ENCODE measurements at regions not wholly inside any gene's neighbourhood (a gene's known extent, or its start where the extent isn't known, plus 50 kb on each side); places are given as distances from the start of the nearest gene placed in this dataset.

DNA sequence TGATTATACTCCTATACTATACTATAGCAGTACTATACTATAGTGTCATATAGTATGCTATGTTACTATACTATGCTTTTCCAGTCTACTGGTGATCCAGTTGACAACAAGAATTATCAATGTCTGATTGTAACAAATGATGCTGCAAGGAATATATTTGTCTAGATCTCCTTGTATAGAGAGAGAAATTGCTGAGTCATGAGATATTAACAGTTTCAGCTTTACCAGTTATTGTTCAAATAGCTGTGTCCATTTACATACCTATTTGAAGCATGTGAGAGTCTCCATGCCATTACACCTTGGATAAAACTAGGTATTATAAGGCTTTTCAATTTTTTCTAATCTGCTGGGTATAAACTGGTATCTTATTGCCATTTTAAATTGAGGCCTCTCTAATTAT, 136.4 kb upstream of the SKOR2 start:
- no peaks in the 10 kb centered on the region for H3K27me3 ChIP-seq
- peaks cover 16% of the 10 kb centered on the region for H3K4me1 ChIP-seq (ENCODE audit: low read depth)
- TF ChIP-seq, protein P1, sequence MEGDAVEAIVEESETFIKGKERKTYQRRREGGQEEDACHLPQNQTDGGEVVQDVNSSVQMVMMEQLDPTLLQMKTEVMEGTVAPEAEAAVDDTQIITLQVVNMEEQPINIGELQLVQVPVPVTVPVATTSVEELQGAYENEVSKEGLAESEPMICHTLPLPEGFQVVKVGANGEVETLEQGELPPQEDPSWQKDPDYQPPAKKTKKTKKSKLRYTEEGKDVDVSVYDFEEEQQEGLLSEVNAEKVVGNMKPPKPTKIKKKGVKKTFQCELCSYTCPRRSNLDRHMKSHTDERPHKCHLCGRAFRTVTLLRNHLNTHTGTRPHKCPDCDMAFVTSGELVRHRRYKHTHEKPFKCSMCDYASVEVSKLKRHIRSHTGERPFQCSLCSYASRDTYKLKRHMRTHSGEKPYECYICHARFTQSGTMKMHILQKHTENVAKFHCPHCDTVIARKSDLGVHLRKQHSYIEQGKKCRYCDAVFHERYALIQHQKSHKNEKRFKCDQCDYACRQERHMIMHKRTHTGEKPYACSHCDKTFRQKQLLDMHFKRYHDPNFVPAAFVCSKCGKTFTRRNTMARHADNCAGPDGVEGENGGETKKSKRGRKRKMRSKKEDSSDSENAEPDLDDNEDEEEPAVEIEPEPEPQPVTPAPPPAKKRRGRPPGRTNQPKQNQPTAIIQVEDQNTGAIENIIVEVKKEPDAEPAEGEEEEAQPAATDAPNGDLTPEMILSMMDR (IDR thresholded peaks at IDR 0.05; ENCODE audit: low read depth, low read length) = no peak
- no peak overlapping the region for H3K4me3 ChIP-seq
- H3K36me3 ChIP-seq = no peaks in the 10 kb centered on the region
- DNase-seq (ENCODE audit: low read depth in 1 of 2, low spot score in 1 of 2) = no peak
- no peaks in the 10 kb centered on the region for H3K9me3 ChIP-seq (ENCODE audit: low read depth)
- no peak overlapping the region for H3K27ac ChIP-seq

DNA sequence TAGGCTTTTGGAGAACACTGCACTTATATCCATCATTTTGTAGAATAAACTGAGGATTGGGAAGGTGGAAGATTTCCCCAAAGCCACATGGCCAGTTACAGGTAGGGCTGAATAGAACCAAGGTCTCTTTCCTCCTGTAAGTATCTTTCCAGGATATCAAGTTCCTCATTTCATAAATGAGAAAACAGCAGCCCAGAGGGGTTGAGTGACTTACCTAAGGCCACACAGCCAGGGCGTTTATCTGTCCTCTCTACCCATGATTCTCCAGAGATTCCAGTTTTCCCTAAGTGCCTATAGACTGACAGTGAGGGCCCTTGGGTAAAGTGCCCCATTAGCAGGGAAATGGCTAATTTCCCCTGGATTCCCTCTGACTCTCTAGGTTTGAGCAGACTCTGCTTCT, 132.3 kb upstream of the SKOR2 start:
- DNase-seq (ENCODE audit: low read depth in 1 of 2, low spot score in 1 of 2) = no peak
- Histone ChIP-seq H3K27ac (no peak overlapping the region), H3K4me1 (ENCODE audit: low read depth) (peaks cover 13% of the 10 kb centered on the region), H3K9me3 (ENCODE audit: low read depth) (no peaks in the 10 kb centered on the region), H3K4me3 (no peak overlapping the region), H3K36me3 (no peaks in the 10 kb centered on the region), H3K27me3 (no peaks in the 10 kb centered on the region)
- TF ChIP-seq, protein P1 (IDR thresholded peaks at IDR 0.05; ENCODE audit: low read depth, low read length) = no peak

DNA sequence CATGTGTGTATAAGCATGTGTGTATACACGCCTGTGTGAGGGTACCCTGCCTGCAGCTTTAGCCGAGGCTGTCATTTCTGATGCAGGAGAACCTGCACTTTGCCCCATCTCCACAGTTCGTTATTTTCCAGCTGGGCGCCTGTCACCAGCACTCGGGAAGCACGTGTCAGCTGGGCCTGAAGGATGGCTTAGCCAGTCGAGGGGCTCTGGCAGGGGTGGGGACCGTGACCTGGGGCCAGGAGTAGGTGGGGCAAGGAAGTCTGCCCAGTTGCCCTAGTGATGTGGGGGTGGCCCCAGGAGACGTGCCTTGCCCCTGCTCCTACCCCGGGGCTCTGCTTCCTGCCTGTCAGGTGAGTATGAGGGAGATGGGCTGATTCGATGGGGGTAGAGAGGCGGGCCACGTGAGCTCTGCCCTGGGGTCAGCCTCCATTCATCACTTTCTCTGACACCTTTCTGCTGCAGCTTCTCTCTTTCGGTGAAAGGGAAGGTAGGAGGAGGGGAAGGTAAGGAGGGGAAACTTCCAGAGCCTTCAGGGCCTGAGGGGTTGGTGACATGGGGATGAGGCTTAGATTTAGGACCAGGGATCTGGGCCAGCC, 130.6 kb upstream of the SKOR2 start:
- H3K9me3 ChIP-seq (ENCODE audit: low read depth) = no peaks in the 10 kb centered on the region
- TF ChIP-seq, protein P1 (IDR thresholded peaks at IDR 0.05; ENCODE audit: low read depth, low read length) = no peak
- H3K4me3 ChIP-seq = no peak overlapping the region
- no peaks in the 10 kb centered on the region for H3K36me3 ChIP-seq
- DNase-seq (ENCODE audit: low read depth in 1 of 2, low spot score in 1 of 2) = no peak
- H3K27me3 ChIP-seq = no peaks in the 10 kb centered on the region
- H3K4me1 ChIP-seq (ENCODE audit: low read depth) = peaks cover 9% of the 10 kb centered on the region
- H3K27ac ChIP-seq = no peak overlapping the region

DNA sequence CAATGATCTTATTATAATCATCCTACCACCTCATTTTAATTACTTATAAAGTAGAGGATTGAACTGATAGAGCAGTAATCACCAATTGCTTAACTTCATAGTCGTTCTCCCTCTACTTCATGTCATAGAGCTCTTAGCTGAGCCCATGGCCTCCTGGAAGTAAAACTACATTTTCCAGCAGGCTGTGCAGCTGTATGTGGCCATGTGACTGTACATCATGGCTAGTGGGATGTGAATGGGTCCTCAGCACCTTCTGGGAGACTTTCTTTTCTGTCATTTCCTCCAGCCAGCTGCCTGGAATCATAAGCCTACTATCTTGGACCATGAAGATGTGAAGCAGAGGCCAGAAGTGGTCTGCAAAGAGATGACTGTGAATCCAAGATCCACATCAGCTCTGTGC, 128.7 kb upstream of the SKOR2 start:
- no peak for DNase-seq (ENCODE audit: low read depth in 1 of 2, low spot score in 1 of 2)
- Histone ChIP-seq H3K9me3 (ENCODE audit: low read depth) (no peaks in the 10 kb centered on the region), H3K4me3 (no peak overlapping the region), H3K27me3 (no peaks in the 10 kb centered on the region), H3K27ac (no peak overlapping the region), H3K4me1 (ENCODE audit: low read depth) (peaks cover 9% of the 10 kb centered on the region), H3K36me3 (no peaks in the 10 kb centered on the region)
- TF ChIP-seq, protein P1 (IDR thresholded peaks at IDR 0.05; ENCODE audit: low read depth, low read length) = no peak

DNA sequence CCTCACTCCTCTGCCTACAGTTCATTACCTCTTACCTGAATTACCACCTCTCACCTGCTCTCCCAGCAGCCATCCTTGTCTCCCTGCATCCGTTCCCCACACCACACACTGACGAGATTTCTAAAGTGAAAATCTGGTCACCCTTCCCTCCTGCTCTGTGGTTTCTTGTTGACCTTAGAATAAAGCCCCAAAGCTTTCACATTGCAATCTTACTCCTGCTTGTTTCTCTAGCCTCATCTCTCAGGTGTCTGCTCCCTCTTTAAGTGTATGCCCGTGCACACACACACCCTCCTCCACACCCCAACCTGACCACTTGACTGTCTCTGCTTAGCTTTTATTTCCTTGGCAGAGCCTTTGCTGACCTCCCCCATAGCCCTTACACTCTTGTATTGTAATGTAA, 122.0 kb upstream of the SKOR2 start:
- H3K27ac ChIP-seq = no peak overlapping the region

More for the DNA sequence above, 122.0 kb upstream of the SKOR2 start:
- no peaks in the 10 kb centered on the region for H3K36me3 ChIP-seq
- no peaks in the 10 kb centered on the region for H3K27me3 ChIP-seq
- no peak overlapping the region for H3K4me3 ChIP-seq
- TF ChIP-seq, protein P1 (IDR thresholded peaks at IDR 0.05; ENCODE audit: low read depth, low read length) = no peak
- H3K4me1 ChIP-seq (ENCODE audit: low read depth) = no peaks in the 10 kb centered on the region
- no peaks in the 10 kb centered on the region for H3K9me3 ChIP-seq (ENCODE audit: low read depth)
- DNase-seq (ENCODE audit: low read depth in 1 of 2, low spot score in 1 of 2) = no peak
